ENCODE measurements at regions not wholly inside any gene's neighbourhood (a gene's known extent, or its start where the extent isn't known, plus 50 kb on each side); places are given as distances from the start of the nearest gene placed in this dataset.

- no peaks in the 10 kb centered on the region for H3K27me3 ChIP-seq (ENCODE audit: insufficient read depth, low read length)
- Mint-ChIP-seq H3K4me1 (no peaks in the 10 kb centered on the region), H3K27me3 (peaks cover 0 to 6% of the 10 kb centered on the region in 2 donors), H3K27ac (no peak overlapping the region), H3K4me3 (no peak overlapping the region), H3K36me3 (no peaks in the 10 kb centered on the region), H3K9me3 (no peaks in the 10 kb centered on the region)
- H3K36me3 ChIP-seq (ENCODE audit: insufficient read depth, low read length): no peaks in the 10 kb centered on the region
- no peaks in the 10 kb centered on the region for H3K9me3 ChIP-seq (ENCODE audit: control insufficient read depth in 1 of 2, low read length in 2 of 2)
- no peaks in the 10 kb centered on the region for H3K4me1 ChIP-seq (ENCODE audit: insufficient read depth, low read length)
- no peak for DNase-seq
- intact Hi-C loops (cut with micrococcal nuclease): no loop called here
- H3K27ac ChIP-seq (ENCODE audit: low read depth, low read length): no peak overlapping the region
- no peak overlapping the region for H3K4me3 ChIP-seq (ENCODE audit: low read length in 2 of 2)
- ChIA-PET CTCF (ENCODE audit: partially characterized antibody) (interaction anchor here (0.7 kb wide), 1 partner anchor 9 kb away, joined by 3 read pairs; no protein-coding TSS in a partner anchor), POLR2A (ENCODE audit: partially characterized antibody) (no interaction called here)
Observed at GRCh38 chr18:44586782-44587524, 93.7 kb upstream of the SETBP1 start.

DNA sequence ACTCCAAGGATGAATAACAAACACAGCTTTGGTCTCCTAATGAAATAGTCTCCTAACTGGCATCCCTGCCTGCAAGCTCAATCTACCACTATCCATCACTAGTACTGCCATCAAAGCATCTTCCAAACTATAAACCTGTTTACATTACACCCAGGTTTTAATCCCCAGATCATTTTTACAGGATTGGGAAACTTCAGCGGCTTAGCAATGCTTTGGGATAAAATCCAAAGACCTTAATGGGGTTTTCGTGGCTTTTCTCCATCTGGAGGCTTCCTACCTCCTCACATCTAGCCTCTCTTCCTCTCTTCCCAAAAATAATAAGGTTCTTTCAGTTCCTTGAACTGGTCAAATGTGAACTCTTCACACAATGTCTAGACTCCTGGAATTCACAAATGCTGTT lies 92.2 kb upstream of the SETBP1 start:
- Histone ChIP-seq H3K9me3 (ENCODE audit: control insufficient read depth in 1 of 2, low read length in 2 of 2) (no peaks in the 10 kb centered on the region), H3K4me1 (ENCODE audit: insufficient read depth, low read length) (no peaks in the 10 kb centered on the region), H3K27ac (ENCODE audit: low read depth, low read length) (no peak overlapping the region), H3K4me3 (ENCODE audit: low read length in 2 of 2) (no peak overlapping the region), H3K36me3 (ENCODE audit: insufficient read depth, low read length) (no peaks in the 10 kb centered on the region), H3K27me3 (ENCODE audit: insufficient read depth, low read length) (no peaks in the 10 kb centered on the region)
- no peak overlapping the region for H3K4me3 Mint-ChIP-seq
- CTCF ChIA-PET (ENCODE audit: partially characterized antibody): no interaction called here
- no peak for DNase-seq
- peaks cover 0 to 4% of the 10 kb centered on the region in 2 donors for H3K27me3 Mint-ChIP-seq
- intact Hi-C loops (cut with micrococcal nuclease): no loop called here
- no peaks in the 10 kb centered on the region for H3K9me3 Mint-ChIP-seq
- H3K4me1 Mint-ChIP-seq: no peaks in the 10 kb centered on the region
- no peak overlapping the region for H3K27ac Mint-ChIP-seq
- H3K36me3 Mint-ChIP-seq: no peaks in the 10 kb centered on the region
- POLR2A ChIA-PET (ENCODE audit: partially characterized antibody): no interaction called here

DNA sequence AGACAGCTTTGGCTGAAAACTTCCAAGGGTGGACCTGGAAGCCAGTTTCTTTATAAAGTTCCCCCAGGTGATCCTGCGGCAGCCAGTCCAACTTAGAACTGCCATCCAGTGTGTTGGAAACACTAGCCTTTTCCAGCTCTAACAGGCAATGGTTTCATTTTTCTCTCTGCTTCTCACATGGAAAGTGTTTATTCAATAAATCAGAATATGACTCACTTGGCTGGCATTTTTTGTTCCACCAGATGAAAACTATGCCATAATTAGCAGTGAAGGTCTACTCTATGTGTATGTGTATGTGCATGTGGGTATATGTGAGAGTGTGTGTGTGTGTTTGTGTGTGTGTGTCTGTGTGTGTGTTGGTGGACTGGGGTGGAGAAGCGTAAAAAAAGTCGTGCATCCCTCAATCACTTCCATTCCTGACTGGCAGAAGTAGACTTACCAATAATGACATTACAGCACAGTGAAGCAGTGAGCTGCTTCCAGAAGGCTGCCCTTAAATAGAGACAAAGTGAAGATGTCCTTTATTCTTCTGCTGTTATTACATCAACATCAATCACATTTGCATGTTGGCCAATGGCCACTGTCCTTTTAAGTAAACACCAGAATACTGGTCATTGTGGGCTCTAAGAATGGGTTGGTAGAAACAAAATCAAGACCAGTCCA lies 90.9 kb upstream of the SETBP1 start:
- Mint-ChIP-seq H3K4me3 (no peak overlapping the region), H3K4me1 (no peaks in the 10 kb centered on the region), H3K9me3 (no peaks in the 10 kb centered on the region), H3K36me3 (no peaks in the 10 kb centered on the region), H3K27ac (no peak overlapping the region), H3K27me3 (peaks cover 0 to 3% of the 10 kb centered on the region in 2 donors)
- intact Hi-C loops (cut with micrococcal nuclease): no loop called here
- no peak for DNase-seq
- no peaks in the 10 kb centered on the region for H3K4me1 ChIP-seq (ENCODE audit: insufficient read depth, low read length)
- CTCF ChIA-PET (ENCODE audit: partially characterized antibody): no interaction called here
- no peaks in the 10 kb centered on the region for H3K36me3 ChIP-seq (ENCODE audit: insufficient read depth, low read length)
- H3K4me3 ChIP-seq (ENCODE audit: low read length in 2 of 2): no peak overlapping the region
- no peaks in the 10 kb centered on the region for H3K27me3 ChIP-seq (ENCODE audit: insufficient read depth, low read length)
- H3K27ac ChIP-seq (ENCODE audit: low read depth, low read length): no peak overlapping the region
- no peaks in the 10 kb centered on the region for H3K9me3 ChIP-seq (ENCODE audit: control insufficient read depth in 1 of 2, low read length in 2 of 2)
- POLR2A ChIA-PET (ENCODE audit: partially characterized antibody): no interaction called here

DNA sequence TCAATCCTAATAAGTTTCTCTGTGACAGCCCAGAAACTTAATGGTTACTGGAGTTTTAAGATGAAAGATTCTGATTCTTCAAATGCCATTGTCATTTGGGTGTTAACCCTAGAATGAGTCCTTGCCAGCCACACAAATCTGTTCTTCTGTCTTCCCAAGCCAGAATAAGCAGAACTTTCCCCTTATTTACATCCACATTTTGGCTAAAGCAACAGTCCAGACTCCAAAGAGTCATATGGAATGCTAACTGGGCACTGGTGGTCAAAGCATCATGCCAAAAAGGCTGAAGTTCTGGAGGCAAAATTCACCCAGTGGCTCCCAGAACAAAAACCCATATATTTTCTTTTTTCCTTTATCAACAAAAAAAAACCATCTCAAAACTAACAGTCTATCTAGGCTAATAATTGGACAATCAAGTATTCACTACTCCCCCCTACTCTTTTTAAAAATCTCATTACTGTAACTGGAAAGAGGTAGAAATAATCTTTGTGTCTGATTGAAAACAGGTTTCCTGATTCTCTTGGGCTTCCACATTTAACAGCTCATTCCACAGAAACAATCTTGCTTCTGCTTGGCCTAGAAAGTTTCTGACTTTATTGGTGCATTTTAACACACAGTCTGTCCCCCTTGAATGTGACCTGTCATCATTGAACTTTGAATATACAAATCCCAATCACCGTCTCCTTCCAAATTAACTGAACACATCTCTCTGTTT lies 89.6 kb upstream of the SETBP1 start:
- ChIA-PET POLR2A (ENCODE audit: partially characterized antibody) (no interaction called here), CTCF (ENCODE audit: partially characterized antibody) (no interaction called here)
- Mint-ChIP-seq H3K27me3 (peaks cover 2 to 4% of the 10 kb centered on the region in 2 donors), H3K9me3 (no peaks in the 10 kb centered on the region), H3K36me3 (no peaks in the 10 kb centered on the region), H3K27ac (no peak overlapping the region), H3K4me1 (no peaks in the 10 kb centered on the region), H3K4me3 (no peak overlapping the region)
- no peaks in the 10 kb centered on the region for H3K9me3 ChIP-seq (ENCODE audit: control insufficient read depth in 1 of 2, low read length in 2 of 2)
- H3K4me1 ChIP-seq (ENCODE audit: insufficient read depth, low read length): no peaks in the 10 kb centered on the region
- H3K36me3 ChIP-seq (ENCODE audit: insufficient read depth, low read length): no peaks in the 10 kb centered on the region
- intact Hi-C loops (cut with micrococcal nuclease): no loop called here
- no peak for DNase-seq
- H3K4me3 ChIP-seq (ENCODE audit: low read length in 2 of 2): no peak overlapping the region
- H3K27ac ChIP-seq (ENCODE audit: low read depth, low read length): no peak overlapping the region
- no peaks in the 10 kb centered on the region for H3K27me3 ChIP-seq (ENCODE audit: insufficient read depth, low read length)

DNA sequence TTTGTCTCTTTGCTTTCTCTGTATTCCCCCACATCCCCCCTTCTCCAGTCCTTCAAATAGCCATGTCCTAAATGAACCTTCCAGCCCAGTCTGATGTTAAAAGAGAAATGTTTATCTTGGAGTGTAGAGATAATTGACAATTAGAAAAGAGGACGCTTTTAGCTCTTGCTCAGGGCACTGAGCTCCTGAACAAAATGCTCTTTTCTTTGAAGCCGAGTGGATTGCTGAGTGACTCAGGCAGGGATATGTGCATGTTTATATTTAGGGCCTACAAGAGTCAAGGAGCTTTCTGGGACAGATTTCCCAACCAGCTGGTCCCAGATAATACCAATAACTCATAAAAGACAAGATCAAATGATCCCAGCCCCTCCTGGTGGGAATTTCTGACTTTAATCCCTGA lies 88.0 kb upstream of the SETBP1 start:
- Histone ChIP-seq H3K27me3 (ENCODE audit: insufficient read depth, low read length) (no peaks in the 10 kb centered on the region), H3K27ac (ENCODE audit: low read depth, low read length) (no peak overlapping the region), H3K4me3 (ENCODE audit: low read length in 2 of 2) (no peak overlapping the region), H3K36me3 (ENCODE audit: insufficient read depth, low read length) (no peaks in the 10 kb centered on the region), H3K4me1 (ENCODE audit: insufficient read depth, low read length) (no peaks in the 10 kb centered on the region), H3K9me3 (ENCODE audit: control insufficient read depth in 1 of 2, low read length in 2 of 2) (no peaks in the 10 kb centered on the region)
- Mint-ChIP-seq H3K9me3 (no peaks in the 10 kb centered on the region), H3K27me3 (peaks cover 5 to 8% of the 10 kb centered on the region in 2 donors), H3K4me3 (no peak overlapping the region), H3K4me1 (peaks cover 0 to 2% (median 0%) of the 10 kb centered on the region in 4 donors), H3K27ac (no peak overlapping the region), H3K36me3 (no peaks in the 10 kb centered on the region)
- intact Hi-C loops (cut with micrococcal nuclease): no loop called here
- DNase-seq: no peak
- ChIA-PET CTCF (ENCODE audit: partially characterized antibody) (no interaction called here), POLR2A (ENCODE audit: partially characterized antibody) (no interaction called here)

- Mint-ChIP-seq H3K4me1 (peaks cover 0 to 2% (median 0%) of the 10 kb centered on the region in 4 donors), H3K36me3 (no peaks in the 10 kb centered on the region), H3K4me3 (no peak overlapping the region), H3K9me3 (no peaks in the 10 kb centered on the region), H3K27me3 (peaks cover 5 to 9% of the 10 kb centered on the region in 2 donors), H3K27ac (no peak overlapping the region)
- no peaks in the 10 kb centered on the region for H3K36me3 ChIP-seq (ENCODE audit: insufficient read depth, low read length)
- ChIA-PET POLR2A (ENCODE audit: partially characterized antibody) (no interaction called here), CTCF (ENCODE audit: partially characterized antibody) (no interaction called here)
- intact Hi-C loops (cut with micrococcal nuclease): no loop called here
- H3K9me3 ChIP-seq (ENCODE audit: control insufficient read depth in 1 of 2, low read length in 2 of 2): no peaks in the 10 kb centered on the region
- no peaks in the 10 kb centered on the region for H3K4me1 ChIP-seq (ENCODE audit: insufficient read depth, low read length)
- no peak for DNase-seq
- no peaks in the 10 kb centered on the region for H3K27me3 ChIP-seq (ENCODE audit: insufficient read depth, low read length)
- no peak overlapping the region for H3K27ac ChIP-seq (ENCODE audit: low read depth, low read length)
- no peak overlapping the region for H3K4me3 ChIP-seq (ENCODE audit: low read length in 2 of 2)
Observed at GRCh38 chr18:44594799-44595467, 85.8 kb upstream of the SETBP1 start.

GRCh38 chr18:44597797-44598196 lies 82.9 kb upstream of the SETBP1 start:
- intact Hi-C loops (cut with micrococcal nuclease): no loop called here
- no peak overlapping the region for H3K4me3 Mint-ChIP-seq

More at GRCh38 chr18:44597797-44598196, 82.9 kb upstream of the SETBP1 start:
- Histone ChIP-seq H3K36me3 (ENCODE audit: insufficient read depth, low read length) (no peaks in the 10 kb centered on the region), H3K9me3 (ENCODE audit: control insufficient read depth in 1 of 2, low read length in 2 of 2) (no peaks in the 10 kb centered on the region), H3K4me3 (ENCODE audit: low read length in 2 of 2) (no peak overlapping the region), H3K4me1 (ENCODE audit: insufficient read depth, low read length) (no peaks in the 10 kb centered on the region), H3K27ac (ENCODE audit: low read depth, low read length) (no peak overlapping the region), H3K27me3 (ENCODE audit: insufficient read depth, low read length) (no peaks in the 10 kb centered on the region)
- H3K4me1 Mint-ChIP-seq: peaks cover 0 to 2% (median 0%) of the 10 kb centered on the region in 4 donors
- no peaks in the 10 kb centered on the region for H3K36me3 Mint-ChIP-seq
- POLR2A ChIA-PET (ENCODE audit: partially characterized antibody): no interaction called here
- CTCF ChIA-PET (ENCODE audit: partially characterized antibody): no interaction called here
- peaks cover 5 to 11% of the 10 kb centered on the region in 2 donors for H3K27me3 Mint-ChIP-seq
- DNase-seq: no peak
- H3K9me3 Mint-ChIP-seq: no peaks in the 10 kb centered on the region
- H3K27ac Mint-ChIP-seq: no peak overlapping the region

Measured in CD4-positive, alpha-beta memory T cell (primary cell).